ENCODE measurements at regions not wholly inside any gene's neighbourhood (a gene's known extent, or its start where the extent isn't known, plus 50 kb on each side); places are given as distances from the start of the nearest gene placed in this dataset.
"Not testable (repeated sequence)": the region's sequence is repeated elsewhere in the genome, so short reads cannot be mapped to it uniquely, and the experiment has no call there.

GRCh38 chr9:31243386-31243785 lies 1141.1 kb upstream of the ACO1 start:
- no peak for DNase-seq

DNA sequence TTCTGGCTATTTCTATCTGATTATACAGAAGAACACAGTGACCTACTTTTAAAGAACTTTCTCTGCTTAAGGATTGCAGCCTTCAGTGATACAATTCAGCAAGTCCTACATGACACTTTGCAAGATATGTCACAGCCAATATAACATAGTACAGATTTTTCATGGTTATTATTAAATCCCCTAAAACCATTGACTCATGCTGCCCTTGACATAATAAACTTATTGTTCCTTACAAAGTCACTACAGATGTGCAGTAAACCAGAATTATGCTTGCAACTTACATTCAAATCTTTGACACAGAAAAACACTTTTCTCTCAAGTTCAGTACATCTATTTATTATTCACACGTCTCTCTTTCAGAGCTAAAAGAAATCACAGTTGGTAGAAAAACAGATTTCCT lies 1136.3 kb upstream of the ACO1 start:
- DNase-seq, result no peak

DNA sequence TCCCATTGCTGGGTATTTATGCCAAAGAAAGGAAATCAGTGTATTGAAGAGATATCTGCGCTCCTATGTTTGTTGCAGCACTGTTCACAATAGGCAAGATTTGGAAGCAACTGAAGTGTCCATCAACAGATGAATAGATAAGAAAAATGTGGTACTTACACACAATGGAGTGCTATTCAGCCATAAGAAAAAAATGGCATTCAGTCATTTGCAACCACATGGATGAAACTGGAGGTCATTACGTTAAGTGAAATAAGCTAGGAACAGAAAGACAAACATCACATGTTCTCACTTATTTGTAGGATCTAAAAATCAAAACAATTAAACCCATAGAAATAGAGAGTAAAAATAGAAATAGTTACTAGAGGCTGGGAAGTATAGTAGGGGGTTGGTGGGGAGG lies 1133.1 kb upstream of the ACO1 start:
- no peak for DNase-seq

DNA sequence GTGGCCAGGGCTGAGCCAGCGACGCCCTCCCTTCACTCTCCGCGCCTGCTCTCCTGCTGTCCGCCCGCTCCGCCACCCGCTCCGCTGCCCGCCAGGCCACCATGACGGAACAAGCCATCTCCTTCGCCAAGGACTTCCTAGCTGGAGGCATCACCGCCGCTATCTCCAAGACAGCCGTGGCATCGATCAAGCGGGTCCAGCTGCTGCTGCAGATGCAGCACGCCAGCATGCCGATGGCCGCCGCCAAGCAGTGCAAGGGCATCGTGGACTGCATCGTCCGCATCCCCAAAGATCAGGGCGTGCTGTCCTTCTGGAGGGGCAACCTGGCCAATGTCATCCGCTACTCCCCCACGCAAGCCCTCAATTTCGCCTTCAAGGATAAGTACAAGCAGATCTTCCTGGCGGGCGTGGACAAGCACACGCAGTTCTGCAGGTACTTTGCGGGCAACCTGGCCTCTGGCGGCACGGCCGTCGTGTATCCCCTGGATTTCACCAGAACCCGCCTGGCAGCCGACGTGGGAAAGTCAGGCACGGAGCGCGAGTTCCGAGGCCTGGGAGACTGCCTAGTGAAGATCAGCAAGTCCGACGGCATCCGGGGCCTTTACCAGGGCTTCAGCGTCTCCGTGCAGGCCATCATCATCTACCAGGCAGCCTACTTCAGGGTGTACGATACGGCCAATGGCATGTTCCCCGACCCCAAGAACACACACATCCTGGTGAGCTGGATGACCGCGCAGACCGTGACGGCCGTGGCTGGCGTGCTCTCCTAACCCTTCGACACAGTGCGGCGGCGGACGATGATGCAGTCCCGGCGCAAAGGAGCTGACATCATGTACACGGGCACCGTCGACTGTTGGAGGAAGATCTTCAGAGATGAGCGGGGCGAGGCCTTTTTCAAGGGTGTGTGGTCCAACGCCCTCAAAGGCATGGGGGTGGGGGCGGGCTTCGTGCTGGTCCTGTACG lies 1130.4 kb upstream of the ACO1 start:
- no peak for DNase-seq

DNA sequence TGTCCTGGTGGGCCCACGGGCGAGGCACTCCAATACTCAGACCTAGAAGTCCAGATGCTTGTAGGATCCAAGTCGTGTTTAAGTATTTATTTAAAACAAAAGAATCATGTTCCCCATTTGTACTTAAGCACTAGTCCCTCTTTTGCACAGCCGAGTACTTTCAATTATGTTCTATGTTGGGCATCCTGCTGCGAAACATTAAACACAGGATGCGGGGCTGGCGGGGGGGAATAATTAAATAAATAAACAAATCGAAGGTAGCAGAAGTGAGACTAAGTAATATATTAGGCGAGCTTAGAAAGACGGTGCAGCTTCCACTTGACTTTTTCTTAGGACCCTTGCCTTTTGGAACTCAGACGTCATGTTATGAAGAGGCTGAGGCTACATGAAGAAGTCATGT lies 1129.2 kb upstream of the ACO1 start:
- no peak for DNase-seq

- DNase-seq, result no peak
Measured at GRCh38 chr9:31259824-31260223, 1124.6 kb upstream of the ACO1 start.

DNA sequence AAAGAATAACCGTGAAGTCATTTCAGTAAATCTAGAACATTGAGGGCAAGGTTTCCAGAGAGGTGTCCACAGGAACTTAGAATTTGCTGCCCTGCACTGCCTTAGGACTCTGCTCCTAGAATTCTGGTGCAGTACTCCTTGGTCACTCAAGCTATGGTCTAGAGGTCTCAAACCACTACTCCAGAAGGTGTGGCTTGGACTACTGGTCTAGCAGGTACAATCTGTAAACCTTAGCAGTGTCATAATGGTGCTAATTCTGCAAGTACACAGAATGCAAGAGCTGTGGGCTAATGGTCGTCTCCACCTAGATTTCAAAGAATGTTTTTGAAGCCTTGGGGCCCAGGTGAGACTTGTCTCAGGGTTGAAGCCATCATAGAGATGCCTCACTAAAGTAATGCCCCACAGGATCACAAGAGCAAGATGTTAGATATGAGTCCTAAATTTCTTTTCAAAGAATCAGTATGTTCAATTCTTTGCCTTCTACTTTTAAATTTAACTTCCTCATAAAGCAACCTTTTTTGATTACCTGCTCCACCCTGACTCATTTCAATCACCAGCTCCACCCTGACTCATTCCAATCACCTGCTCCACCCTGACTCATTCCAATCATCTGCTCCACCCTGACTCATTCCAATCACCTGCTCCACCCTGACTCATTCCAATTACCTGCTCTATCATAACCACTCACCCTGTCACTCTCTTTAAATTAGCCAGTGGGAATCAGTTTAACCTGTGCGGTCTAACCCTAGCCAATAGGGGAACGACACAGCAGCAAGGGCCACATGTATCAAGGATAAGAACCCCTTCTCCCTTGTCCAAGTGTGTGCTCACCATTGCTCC lies 1111.8 kb upstream of the ACO1 start:
- no peak for DNase-seq

DNA sequence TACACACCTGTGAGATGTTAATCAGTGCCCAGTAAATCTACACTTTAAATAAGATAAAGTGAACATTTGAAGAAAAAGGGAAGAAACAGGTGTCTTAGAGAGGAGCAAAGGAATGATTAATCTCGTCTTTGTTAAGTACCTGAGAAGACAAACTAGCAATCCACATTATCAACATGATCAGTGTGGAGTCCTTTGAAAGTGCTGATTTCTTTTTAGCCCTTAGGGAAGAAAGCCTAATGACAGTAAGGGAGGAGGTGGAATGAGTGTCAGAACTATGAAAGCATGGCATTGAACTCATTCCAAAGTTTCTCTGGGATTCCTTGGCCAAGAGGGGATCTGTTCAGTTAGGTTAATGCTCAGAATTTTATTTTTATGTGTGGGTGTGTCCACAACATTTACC lies 1109.0 kb upstream of the ACO1 start:
- no peak for DNase-seq

- DNase-seq, result no peak
Measured at GRCh38 chr9:31290731-31291130, 1093.7 kb upstream of the ACO1 start.

GRCh38 chr9:31302620-31303418 lies 1081.6 kb upstream of the ACO1 start:
- no peak for DNase-seq

DNA sequence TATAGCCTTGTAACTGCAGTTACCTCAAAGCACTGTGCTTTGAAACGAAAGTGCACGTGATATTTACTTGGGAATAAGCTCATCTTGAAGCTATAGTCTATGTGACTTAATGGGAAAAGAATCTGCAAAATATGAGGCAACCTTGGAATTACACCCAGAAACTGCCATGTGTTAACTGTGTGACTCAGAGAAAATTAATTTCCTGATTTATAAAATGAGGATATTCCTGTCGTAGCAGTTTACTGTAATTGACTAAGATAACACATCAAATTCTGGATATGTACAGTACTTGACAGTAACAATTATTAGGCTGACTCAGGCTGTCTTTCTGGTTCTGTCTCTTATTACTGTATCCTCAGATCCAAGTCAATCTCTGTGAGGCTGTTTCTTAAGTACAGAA lies 1079.9 kb upstream of the ACO1 start:
- no peak for DNase-seq

DNA sequence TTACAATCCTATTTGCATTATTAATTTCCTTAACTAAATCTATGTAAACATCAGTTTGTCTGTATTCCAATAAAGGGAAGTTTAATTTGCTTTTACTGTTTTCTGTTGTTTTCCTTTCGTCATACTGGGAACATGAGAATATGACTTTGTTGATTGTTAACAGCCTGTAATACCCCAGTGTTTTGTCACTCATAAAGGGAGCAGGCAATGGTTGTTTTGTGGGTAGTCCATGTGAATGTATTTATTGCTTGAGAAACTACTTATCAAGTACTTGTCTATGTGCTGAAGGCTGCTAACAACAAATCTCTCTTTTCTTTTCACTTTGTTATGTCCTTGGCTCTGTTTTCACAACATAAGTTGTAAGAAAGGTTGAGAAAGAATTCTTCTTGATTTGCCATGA lies 1070.2 kb upstream of the ACO1 start:
- DNase-seq, result no peak

DNA sequence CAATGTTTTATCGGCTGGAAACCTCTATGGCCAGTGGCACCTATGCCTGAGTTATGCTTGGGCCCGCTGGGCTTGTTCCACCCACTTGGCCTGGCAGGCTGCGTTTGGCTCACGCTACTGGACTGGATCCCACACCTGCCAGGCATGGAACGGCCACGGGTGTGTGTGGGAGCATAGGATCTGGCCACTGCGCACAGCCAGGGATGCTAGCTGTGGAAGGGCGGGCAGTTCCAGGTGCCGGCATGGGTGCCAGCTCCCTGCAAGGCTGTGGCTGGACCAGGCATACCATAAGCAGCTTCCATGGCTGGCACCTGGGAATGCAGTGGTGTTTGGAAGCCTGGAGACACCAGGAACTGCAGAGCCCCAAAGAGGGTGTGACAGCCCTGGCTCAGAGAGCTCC lies 1063.9 kb upstream of the ACO1 start:
- DNase-seq, result no peak

- no peak for DNase-seq
Measured at GRCh38 chr9:31321256-31321655, 1063.2 kb upstream of the ACO1 start.

DNA sequence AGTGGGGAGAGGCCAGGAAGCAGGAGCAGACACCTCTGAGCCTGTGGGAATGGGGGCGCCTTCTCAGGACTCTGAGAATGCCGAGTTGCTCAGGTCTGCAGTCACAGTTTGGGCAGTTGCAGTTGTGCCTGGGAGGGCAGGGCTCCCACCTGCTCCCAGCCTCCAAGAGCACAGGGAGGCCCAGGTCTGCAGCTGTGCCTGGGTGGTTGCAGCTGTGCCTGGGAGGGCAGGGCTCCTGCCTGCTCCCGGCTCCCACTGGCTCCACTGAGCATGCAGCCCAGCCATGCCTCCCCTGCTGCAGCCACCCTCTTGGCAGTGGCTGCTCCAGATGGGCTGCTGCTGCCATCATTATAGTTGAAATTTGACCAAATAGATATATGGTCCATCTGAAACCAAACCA lies 1062.8 kb upstream of the ACO1 start:
- DNase-seq, result no peak

DNA sequence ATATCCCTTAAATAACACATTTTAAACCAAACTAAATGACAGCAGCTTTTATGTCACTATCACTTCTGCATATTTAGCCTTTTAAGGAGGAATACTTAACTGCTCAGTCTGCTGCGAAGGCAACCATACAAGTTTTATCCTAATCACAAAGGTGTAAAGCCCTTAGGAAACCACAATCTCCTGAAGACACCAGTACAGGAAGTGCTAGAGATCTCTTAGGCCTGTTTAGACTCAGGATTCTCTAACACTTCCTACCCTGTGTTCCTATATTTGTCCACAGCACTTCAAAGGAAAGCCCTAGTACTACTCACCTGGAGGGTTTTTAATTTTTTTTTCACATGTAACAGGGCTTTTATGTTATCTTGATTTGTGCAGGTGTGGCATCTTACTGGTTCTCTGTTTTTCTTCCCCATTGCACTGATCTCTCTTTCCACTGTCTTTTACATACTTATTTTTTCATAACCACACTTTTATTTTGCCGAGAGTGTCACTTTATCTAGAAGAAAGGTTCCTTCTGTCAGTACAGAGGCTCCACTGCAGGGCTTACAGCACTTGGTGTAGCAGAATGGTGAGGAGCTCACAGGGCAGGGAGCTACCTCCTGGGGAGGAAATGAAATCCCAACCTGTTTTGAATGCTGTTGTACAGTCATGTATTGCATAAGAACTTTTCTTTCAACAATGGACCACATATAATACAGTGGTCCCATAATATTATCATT lies 1060.6 kb upstream of the ACO1 start:
- DNase-seq, result no peak

GRCh38 chr9:31325778-31326177 lies 1058.7 kb upstream of the ACO1 start:
- DNase-seq, result no peak

GRCh38 chr9:31326883-31327282 lies 1057.6 kb upstream of the ACO1 start:
- not testable (repeated sequence) for DNase-seq

DNA sequence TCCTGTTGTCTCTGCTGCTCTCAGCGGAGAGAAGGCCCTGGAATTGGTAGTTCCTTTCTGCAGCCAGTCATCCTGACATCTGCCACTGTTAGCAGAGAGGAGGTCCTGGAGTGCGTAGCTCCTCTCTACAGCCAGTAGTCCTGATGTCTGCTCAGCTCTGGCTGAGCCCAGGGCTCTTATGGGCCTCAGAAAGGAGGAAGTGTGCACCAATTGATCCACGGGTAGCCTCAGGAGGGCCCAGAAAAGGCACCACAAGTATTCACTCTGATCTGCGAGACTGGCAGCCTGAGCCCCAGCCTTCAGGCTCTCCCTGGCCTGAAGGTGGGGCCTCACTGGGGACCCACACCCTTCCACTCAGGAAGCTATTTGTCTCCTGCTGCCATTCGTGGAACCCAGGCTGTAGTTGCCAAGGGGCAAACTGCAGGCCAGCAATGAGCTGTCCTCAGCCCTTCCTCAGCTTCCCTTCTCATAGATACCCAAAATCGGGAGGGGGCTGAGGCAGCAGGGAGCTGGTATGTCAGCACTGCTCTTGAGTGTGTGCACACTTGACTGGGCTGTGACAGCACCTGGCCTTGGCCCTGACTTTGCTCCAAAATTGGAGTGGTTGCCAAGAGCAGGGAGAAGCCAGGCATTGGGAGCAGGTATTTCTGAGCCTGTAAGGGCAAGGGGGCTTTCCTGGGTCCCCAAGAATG lies 1049.5 kb upstream of the ACO1 start:
- DNase-seq, result no peak

GRCh38 chr9:31335529-31336234 lies 1048.8 kb upstream of the ACO1 start:
- DNase-seq, result no peak

- DNase-seq, result no peak
Measured at GRCh38 chr9:31336386-31336785, 1048.1 kb upstream of the ACO1 start.
